K562 (cell line): ENCODE measurements at regions not wholly inside any gene's neighbourhood (a gene's known extent, or its start where the extent isn't known, plus 50 kb on each side); places are given as distances from the start of the nearest gene placed in this dataset.

ENCODE experiments used
- ARID1B ChIP-seq: fragments of 450-650 bp; IDR thresholded peaks from 2 replicates; pipeline ENCODE4 v1.6.1; 2016; ENCODE audit warnings: antibody characterized with exemption, mild to moderate bottlenecking, inconsistent platforms
- BDP1 ChIP-seq: IDR thresholded peaks from 3 replicates; pipeline ENCODE4 v1.6.1; 2011; ENCODE audit not compliant: insufficient read length, insufficient read depth
- CBX5 ChIP-seq: IDR thresholded peaks from 2 replicates; pipeline ENCODE4 v1.6.1; 2014; ENCODE audit warnings: low read depth, borderline replicate concordance
- CHCHD3 ChIP-seq: fragments of 250-450 bp; sonication (Bioruptor Pico); IDR thresholded peaks from 2 replicates; pipeline ENCODE4 v2.1.2; 2022; ENCODE audit warnings: mild to moderate bottlenecking
- EP300 ChIP-seq: IDR thresholded peaks from 2 replicates; pipeline ENCODE4 v1.6.1; 2012; ENCODE audit warnings: low read length, improper control_type of control experiment
- ETS2 ChIP-seq: IDR thresholded peaks from 2 replicates; pipeline ENCODE4 v1.6.1; 2016; ENCODE audit warnings: borderline replicate concordance, missing genetic modification characterization, mild to moderate bottlenecking, moderate library complexity, missing compliant biosample characterization; ENCODE audit not compliant: poor library complexity, severe bottlenecking
- KAT7 ChIP-seq: sonication (generic); formaldehyde crosslinking; IDR thresholded peaks from 2 replicates; pipeline ENCODE4 v1.8.0; 2022; ENCODE audit warnings: missing genetic modification reagents, mild to moderate bottlenecking, borderline replicate concordance
- KDM1A ChIP-seq, 2 experiments: fragments of 450-650 bp; IDR thresholded peaks; 2 replicates each; pipeline ENCODE4 v1.6.1; 2016; ENCODE audit warnings: mild to moderate bottlenecking in 2 of 2
- NBN ChIP-seq: fragments of 450-650 bp; IDR thresholded peaks from 2 replicates; pipeline ENCODE4 v1.6.1; 2016; ENCODE audit warnings: low read depth, mild to moderate bottlenecking
- PRPF4 ChIP-seq: fragments of 200-400 bp; formaldehyde crosslinking; IDR thresholded peaks from one replicate; pipeline ENCODE4 v1.6.1; 2017; ENCODE audit warnings: low read length, low read depth, mild to moderate bottlenecking; ENCODE audit not compliant: insufficient read depth, poor library complexity, severe bottlenecking
- ZNF124 ChIP-seq: sonication (generic); formaldehyde crosslinking; IDR thresholded peaks from 2 replicates; pipeline ENCODE4 v1.8.1; 2022; ENCODE audit warnings: missing genetic modification reagents
- ZNF212 ChIP-seq: fragments of 450-650 bp; formaldehyde crosslinking; IDR thresholded peaks from 2 replicates; pipeline ENCODE4 v1.4.0; 2020; ENCODE audit warnings: mild to moderate bottlenecking
- ZNF239 ChIP-seq: fragments of 250-450 bp; sonication (Bioruptor Pico); IDR thresholded peaks from 2 replicates; pipeline ENCODE4 v1.4.0; 2020; ENCODE audit warnings: mild to moderate bottlenecking
- ZNF408 ChIP-seq: fragments of 250-450 bp; sonication (Bioruptor Pico); IDR thresholded peaks from 2 replicates; pipeline ENCODE4 v1.4.0; 2020; ENCODE audit warnings: low read depth, mild to moderate bottlenecking, moderate library complexity
- ZNF436 ChIP-seq: fragments of 250-450, 450-650 bp; sonication (Bioruptor Pico); formaldehyde crosslinking; IDR thresholded peaks from 2 replicates; pipeline ENCODE4 v1.7.0; 2020; ENCODE audit warnings: mild to moderate bottlenecking
- ZNF589 ChIP-seq: fragments of 200-800 bp; sonication (Bioruptor generic); IDR thresholded peaks from 2 replicates; pipeline ENCODE4 v1.6.1; 2016; ENCODE audit warnings: low read depth, missing genetic modification characterization, missing compliant biosample characterization
- ZNF668 ChIP-seq: fragments of 250-450 bp; sonication (Bioruptor Pico); IDR thresholded peaks from 2 replicates; pipeline ENCODE4 v1.8.0; 2022; ENCODE audit warnings: mild to moderate bottlenecking, inconsistent platforms
- TF ChIP-seq, protein P1 (sequence below): IDR thresholded peaks from 2 replicates; pipeline ENCODE4 v1.6.1; 2014; ENCODE audit warnings: antibody characterized with exemption
- TF ChIP-seq, protein P2 (sequence below), 2 experiments: fragments of 450-650 bp; formaldehyde crosslinking in 1 of 2; IDR thresholded peaks; 2 replicates each; pipeline versions ENCODE4 v1.4.0 to v1.6.1; 2014 to 2020; ENCODE audit warnings: mild to moderate bottlenecking in 2 of 2, borderline replicate concordance in 1 of 2, low read depth in 1 of 2
- TF ChIP-seq, protein P3 (sequence below): sonication (generic); formaldehyde crosslinking; IDR thresholded peaks from 2 replicates; pipeline ENCODE4 v1.8.0; 2023; ENCODE audit warnings: mild to moderate bottlenecking, missing genetic modification reagents

DNA sequence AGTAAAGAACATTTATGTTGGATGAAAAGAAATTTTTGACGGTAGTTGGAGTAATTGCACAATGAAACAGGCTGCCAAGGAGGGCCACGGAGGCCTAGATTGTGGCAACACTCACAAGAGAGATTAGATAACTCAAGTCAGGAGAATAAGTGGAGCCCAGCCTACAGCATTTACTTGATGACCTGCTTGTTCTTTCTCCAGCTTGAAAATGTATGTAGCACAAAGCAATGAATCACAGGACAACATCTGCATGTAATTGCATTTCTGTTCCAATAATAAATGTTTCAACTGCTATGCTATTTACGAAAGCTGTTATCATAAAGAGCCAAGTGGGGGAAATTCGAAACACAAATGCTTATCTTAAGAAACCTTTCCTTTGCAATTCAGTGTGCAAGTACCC is 221.2 kb upstream of the MID1 start (continued):
- no peak for TF ChIP-seq NBN
- TF ChIP-seq ZNF212 (CRISPR knock-in tag) = no peak
- no peak for TF ChIP-seq ZNF239
- peak; percentile 50 to 51; a peak in 2 of 4 replicates for TF ChIP-seq KDM1A (IDR thresholded peaks at IDR 0.05)
- TF ChIP-seq, protein P1, sequence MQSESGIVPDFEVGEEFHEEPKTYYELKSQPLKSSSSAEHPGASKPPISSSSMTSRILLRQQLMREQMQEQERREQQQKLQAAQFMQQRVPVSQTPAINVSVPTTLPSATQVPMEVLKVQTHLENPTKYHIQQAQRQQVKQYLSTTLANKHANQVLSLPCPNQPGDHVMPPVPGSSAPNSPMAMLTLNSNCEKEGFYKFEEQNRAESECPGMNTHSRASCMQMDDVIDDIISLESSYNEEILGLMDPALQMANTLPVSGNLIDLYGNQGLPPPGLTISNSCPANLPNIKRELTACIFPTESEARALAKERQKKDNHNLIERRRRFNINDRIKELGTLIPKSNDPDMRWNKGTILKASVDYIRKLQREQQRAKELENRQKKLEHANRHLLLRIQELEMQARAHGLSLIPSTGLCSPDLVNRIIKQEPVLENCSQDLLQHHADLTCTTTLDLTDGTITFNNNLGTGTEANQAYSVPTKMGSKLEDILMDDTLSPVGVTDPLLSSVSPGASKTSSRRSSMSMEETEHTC = no peak
- TF ChIP-seq, protein P2, sequence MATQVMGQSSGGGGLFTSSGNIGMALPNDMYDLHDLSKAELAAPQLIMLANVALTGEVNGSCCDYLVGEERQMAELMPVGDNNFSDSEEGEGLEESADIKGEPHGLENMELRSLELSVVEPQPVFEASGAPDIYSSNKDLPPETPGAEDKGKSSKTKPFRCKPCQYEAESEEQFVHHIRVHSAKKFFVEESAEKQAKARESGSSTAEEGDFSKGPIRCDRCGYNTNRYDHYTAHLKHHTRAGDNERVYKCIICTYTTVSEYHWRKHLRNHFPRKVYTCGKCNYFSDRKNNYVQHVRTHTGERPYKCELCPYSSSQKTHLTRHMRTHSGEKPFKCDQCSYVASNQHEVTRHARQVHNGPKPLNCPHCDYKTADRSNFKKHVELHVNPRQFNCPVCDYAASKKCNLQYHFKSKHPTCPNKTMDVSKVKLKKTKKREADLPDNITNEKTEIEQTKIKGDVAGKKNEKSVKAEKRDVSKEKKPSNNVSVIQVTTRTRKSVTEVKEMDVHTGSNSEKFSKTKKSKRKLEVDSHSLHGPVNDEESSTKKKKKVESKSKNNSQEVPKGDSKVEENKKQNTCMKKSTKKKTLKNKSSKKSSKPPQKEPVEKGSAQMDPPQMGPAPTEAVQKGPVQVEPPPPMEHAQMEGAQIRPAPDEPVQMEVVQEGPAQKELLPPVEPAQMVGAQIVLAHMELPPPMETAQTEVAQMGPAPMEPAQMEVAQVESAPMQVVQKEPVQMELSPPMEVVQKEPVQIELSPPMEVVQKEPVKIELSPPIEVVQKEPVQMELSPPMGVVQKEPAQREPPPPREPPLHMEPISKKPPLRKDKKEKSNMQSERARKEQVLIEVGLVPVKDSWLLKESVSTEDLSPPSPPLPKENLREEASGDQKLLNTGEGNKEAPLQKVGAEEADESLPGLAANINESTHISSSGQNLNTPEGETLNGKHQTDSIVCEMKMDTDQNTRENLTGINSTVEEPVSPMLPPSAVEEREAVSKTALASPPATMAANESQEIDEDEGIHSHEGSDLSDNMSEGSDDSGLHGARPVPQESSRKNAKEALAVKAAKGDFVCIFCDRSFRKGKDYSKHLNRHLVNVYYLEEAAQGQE (IDR thresholded peaks at IDR 0.05; ENCODE audit: borderline replicate concordance) = no peak
- TF ChIP-seq, protein P2 (CRISPR knock-in tag; IDR thresholded peaks at IDR 0.05; ENCODE audit: low read depth) = no peak
- TF ChIP-seq, protein P3, sequence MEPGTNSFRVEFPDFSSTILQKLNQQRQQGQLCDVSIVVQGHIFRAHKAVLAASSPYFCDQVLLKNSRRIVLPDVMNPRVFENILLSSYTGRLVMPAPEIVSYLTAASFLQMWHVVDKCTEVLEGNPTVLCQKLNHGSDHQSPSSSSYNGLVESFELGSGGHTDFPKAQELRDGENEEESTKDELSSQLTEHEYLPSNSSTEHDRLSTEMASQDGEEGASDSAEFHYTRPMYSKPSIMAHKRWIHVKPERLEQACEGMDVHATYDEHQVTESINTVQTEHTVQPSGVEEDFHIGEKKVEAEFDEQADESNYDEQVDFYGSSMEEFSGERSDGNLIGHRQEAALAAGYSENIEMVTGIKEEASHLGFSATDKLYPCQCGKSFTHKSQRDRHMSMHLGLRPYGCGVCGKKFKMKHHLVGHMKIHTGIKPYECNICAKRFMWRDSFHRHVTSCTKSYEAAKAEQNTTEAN = no peak
- no peak for TF ChIP-seq KAT7 (CRISPR knock-in tag)
- no peak for TF ChIP-seq ETS2
- TF ChIP-seq CBX5 = no peak
- peak; percentile 88 for TF ChIP-seq ARID1B
- TF ChIP-seq PRPF4 = no peak
- no peak for TF ChIP-seq ZNF668
- no peak for TF ChIP-seq ZNF436
- TF ChIP-seq ZNF124 (CRISPR knock-in tag) = no peak
- TF ChIP-seq ZNF408 (CRISPR knock-in tag) = no peak
- no peak for TF ChIP-seq BDP1
- peak; percentile 57 for TF ChIP-seq EP300
- no peak for TF ChIP-seq CHCHD3 (CRISPR knock-in tag)
- no peak for TF ChIP-seq ZNF589 (CRISPR knock-in tag)
